ENCODE measurements at regions not wholly inside any gene's neighbourhood (a gene's known extent, or its start where the extent isn't known, plus 50 kb on each side); places are given as distances from the start of the nearest gene placed in this dataset.

- no peaks in the 10 kb centered on the region for H3K9me3 ChIP-seq
- TF ChIP-seq, protein P1, sequence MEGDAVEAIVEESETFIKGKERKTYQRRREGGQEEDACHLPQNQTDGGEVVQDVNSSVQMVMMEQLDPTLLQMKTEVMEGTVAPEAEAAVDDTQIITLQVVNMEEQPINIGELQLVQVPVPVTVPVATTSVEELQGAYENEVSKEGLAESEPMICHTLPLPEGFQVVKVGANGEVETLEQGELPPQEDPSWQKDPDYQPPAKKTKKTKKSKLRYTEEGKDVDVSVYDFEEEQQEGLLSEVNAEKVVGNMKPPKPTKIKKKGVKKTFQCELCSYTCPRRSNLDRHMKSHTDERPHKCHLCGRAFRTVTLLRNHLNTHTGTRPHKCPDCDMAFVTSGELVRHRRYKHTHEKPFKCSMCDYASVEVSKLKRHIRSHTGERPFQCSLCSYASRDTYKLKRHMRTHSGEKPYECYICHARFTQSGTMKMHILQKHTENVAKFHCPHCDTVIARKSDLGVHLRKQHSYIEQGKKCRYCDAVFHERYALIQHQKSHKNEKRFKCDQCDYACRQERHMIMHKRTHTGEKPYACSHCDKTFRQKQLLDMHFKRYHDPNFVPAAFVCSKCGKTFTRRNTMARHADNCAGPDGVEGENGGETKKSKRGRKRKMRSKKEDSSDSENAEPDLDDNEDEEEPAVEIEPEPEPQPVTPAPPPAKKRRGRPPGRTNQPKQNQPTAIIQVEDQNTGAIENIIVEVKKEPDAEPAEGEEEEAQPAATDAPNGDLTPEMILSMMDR (IDR thresholded peaks at IDR 0.05) = no peak
- TF ChIP-seq POLR2A (IDR thresholded peaks at IDR 0.05) (no peak), POLR2AphosphoS5 (IDR thresholded peaks at IDR 0.05; ENCODE audit: insufficient read depth in 1 of 2, low read depth in 1 of 2) (no peak)
- no peaks in the 10 kb centered on the region for H3K4me1 ChIP-seq
- intact Hi-C loops (cut with DNase I) = no loop called here
- no peaks in the 10 kb centered on the region for H3K36me3 ChIP-seq
- DNase-seq (ENCODE audit: extremely low spot score in 2 of 2) = no peak
- H3K4me3 ChIP-seq = no peak overlapping the region
- H3K27me3 ChIP-seq = no peaks in the 10 kb centered on the region
- H3K27ac ChIP-seq = no peak overlapping the region
Measured at GRCh38 chr5:110007101-110007500, 317.4 kb downstream of the MAN2A1 start.

GRCh38 chr5:110008131-110008530 lies 318.4 kb downstream of the MAN2A1 start:
- Histone ChIP-seq H3K27ac (no peak overlapping the region), H3K36me3 (no peaks in the 10 kb centered on the region), H3K4me1 (no peaks in the 10 kb centered on the region), H3K27me3 (no peaks in the 10 kb centered on the region), H3K4me3 (no peak overlapping the region), H3K9me3 (no peaks in the 10 kb centered on the region)
- TF ChIP-seq POLR2AphosphoS5 (IDR thresholded peaks at IDR 0.05; ENCODE audit: insufficient read depth in 1 of 2, low read depth in 1 of 2) = no peak
- TF ChIP-seq POLR2A (IDR thresholded peaks at IDR 0.05) = no peak
- TF ChIP-seq, protein P1 (IDR thresholded peaks at IDR 0.05) = no peak
- intact Hi-C loops (cut with DNase I) = no loop called here
- no peak for DNase-seq (ENCODE audit: extremely low spot score in 2 of 2)

- intact Hi-C loops (cut with DNase I) = no loop called here
- Histone ChIP-seq H3K27me3 (no peaks in the 10 kb centered on the region), H3K4me1 (no peaks in the 10 kb centered on the region), H3K27ac (no peak overlapping the region), H3K9me3 (no peaks in the 10 kb centered on the region), H3K36me3 (no peaks in the 10 kb centered on the region), H3K4me3 (no peak overlapping the region)
- no peak for DNase-seq (ENCODE audit: extremely low spot score in 2 of 2)
- TF ChIP-seq, protein P1 (IDR thresholded peaks at IDR 0.05) = no peak
- no peak for TF ChIP-seq POLR2AphosphoS5 (IDR thresholded peaks at IDR 0.05; ENCODE audit: insufficient read depth in 1 of 2, low read depth in 1 of 2)
- no peak for TF ChIP-seq POLR2A (IDR thresholded peaks at IDR 0.05)
Measured at GRCh38 chr5:110012145-110012544, 322.4 kb downstream of the MAN2A1 start.

- Histone ChIP-seq H3K27ac (no peak overlapping the region), H3K9me3 (no peaks in the 10 kb centered on the region), H3K36me3 (no peaks in the 10 kb centered on the region), H3K27me3 (no peaks in the 10 kb centered on the region), H3K4me3 (no peak overlapping the region), H3K4me1 (no peaks in the 10 kb centered on the region)
- TF ChIP-seq, protein P1 (IDR thresholded peaks at IDR 0.05) = no peak
- TF ChIP-seq POLR2AphosphoS5 (IDR thresholded peaks at IDR 0.05; ENCODE audit: insufficient read depth in 1 of 2, low read depth in 1 of 2) (no peak), POLR2A (IDR thresholded peaks at IDR 0.05) (no peak)
- DNase-seq (ENCODE audit: extremely low spot score in 2 of 2) = no peak
- intact Hi-C loops (cut with DNase I) = no loop called here
Measured at GRCh38 chr5:110013017-110013416, 323.3 kb downstream of the MAN2A1 start.

DNA sequence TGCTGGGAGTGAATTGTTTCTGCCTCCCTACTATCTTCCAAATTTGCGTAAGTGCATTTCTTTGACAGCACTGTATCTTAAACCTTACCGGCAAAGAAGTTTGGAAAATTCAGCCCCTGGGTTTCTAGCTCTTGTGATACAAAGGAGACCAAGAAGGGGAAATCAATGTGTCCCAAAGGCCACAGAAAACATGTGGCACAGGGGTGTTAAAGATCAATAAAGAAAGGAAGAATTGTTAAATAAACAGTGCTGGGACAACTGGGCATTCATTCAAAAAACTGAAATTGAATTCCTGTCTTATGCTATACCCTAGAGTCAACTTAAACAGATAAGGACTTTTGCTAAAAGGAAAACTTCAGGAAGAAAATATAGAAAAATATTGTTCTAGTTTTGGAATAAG lies 328.1 kb downstream of the MAN2A1 start:
- H3K4me3 ChIP-seq = no peak overlapping the region
- H3K9me3 ChIP-seq = no peaks in the 10 kb centered on the region
- no peaks in the 10 kb centered on the region for H3K4me1 ChIP-seq
- no peaks in the 10 kb centered on the region for H3K27me3 ChIP-seq
- intact Hi-C loops (cut with DNase I) = no loop called here
- no peak for DNase-seq (ENCODE audit: extremely low spot score in 2 of 2)
- no peak overlapping the region for H3K27ac ChIP-seq
- TF ChIP-seq POLR2A (IDR thresholded peaks at IDR 0.05) (no peak), POLR2AphosphoS5 (IDR thresholded peaks at IDR 0.05; ENCODE audit: insufficient read depth in 1 of 2, low read depth in 1 of 2) (no peak)
- TF ChIP-seq, protein P1 (IDR thresholded peaks at IDR 0.05) = no peak
- no peaks in the 10 kb centered on the region for H3K36me3 ChIP-seq
